ENCODE measurements at regions not wholly inside any gene's neighbourhood (a gene's known extent, or its start where the extent isn't known, plus 50 kb on each side); places are given as distances from the start of the nearest gene placed in this dataset.

GRCh38 chr7:153641199-153641598 lies 411.0 kb upstream of the DPP6 start:
- TF ChIP-seq CTCF (IDR thresholded peaks at IDR 0.05; ENCODE audit: extremely low read depth, low read depth, low read length) = no peak
- Histone ChIP-seq H3K79me2 (ENCODE audit: insufficient read depth, low read length) (no peaks in the 10 kb centered on the region), H4K20me1 (ENCODE audit: insufficient read depth, low read length) (no peaks in the 10 kb centered on the region), H3K4me3 (ENCODE audit: insufficient read depth, low read length) (no peak overlapping the region), H3K36me3 (ENCODE audit: insufficient read depth, low read length) (no peaks in the 10 kb centered on the region), H3K4me2 (ENCODE audit: insufficient read depth, low read length) (no peak overlapping the region), H3K27me3 (ENCODE audit: insufficient read depth, low read length) (no peaks in the 10 kb centered on the region), H2AFZ (ENCODE audit: low read length) (no peak overlapping the region), H3K4me1 (ENCODE audit: insufficient read depth, low read length) (no peaks in the 10 kb centered on the region), H3K9me3 (ENCODE audit: low read depth, low read length) (peaks cover 2% of the 10 kb centered on the region), H3K27ac (ENCODE audit: low read depth, low read length) (no peak overlapping the region)
- no peak for DNase-seq (ENCODE audit: insufficient read length, low spot score, missing footprints)

GRCh38 chr7:153642989-153643388 lies 409.2 kb upstream of the DPP6 start:
- DNase-seq (ENCODE audit: insufficient read length, low spot score, missing footprints) = no peak
- no peak overlapping the region for H3K4me3 ChIP-seq (ENCODE audit: insufficient read depth, low read length)
- no peaks in the 10 kb centered on the region for H4K20me1 ChIP-seq (ENCODE audit: insufficient read depth, low read length)
- no peaks in the 10 kb centered on the region for H3K79me2 ChIP-seq (ENCODE audit: insufficient read depth, low read length)
- no peak for TF ChIP-seq CTCF (IDR thresholded peaks at IDR 0.05; ENCODE audit: extremely low read depth, low read depth, low read length)
- H2AFZ ChIP-seq (ENCODE audit: low read length) = no peak overlapping the region
- H3K36me3 ChIP-seq (ENCODE audit: insufficient read depth, low read length) = no peaks in the 10 kb centered on the region
- H3K9me3 ChIP-seq (ENCODE audit: low read depth, low read length) = no peaks in the 10 kb centered on the region
- H3K4me2 ChIP-seq (ENCODE audit: insufficient read depth, low read length) = no peak overlapping the region
- H3K4me1 ChIP-seq (ENCODE audit: insufficient read depth, low read length) = no peaks in the 10 kb centered on the region
- H3K27ac ChIP-seq (ENCODE audit: low read depth, low read length) = no peak overlapping the region
- H3K27me3 ChIP-seq (ENCODE audit: insufficient read depth, low read length) = no peaks in the 10 kb centered on the region

- Histone ChIP-seq H3K27me3 (ENCODE audit: insufficient read depth, low read length) (no peaks in the 10 kb centered on the region), H3K4me2 (ENCODE audit: insufficient read depth, low read length) (no peak overlapping the region), H3K36me3 (ENCODE audit: insufficient read depth, low read length) (no peaks in the 10 kb centered on the region), H3K4me1 (ENCODE audit: insufficient read depth, low read length) (no peaks in the 10 kb centered on the region), H2AFZ (ENCODE audit: low read length) (no peak overlapping the region), H3K79me2 (ENCODE audit: insufficient read depth, low read length) (no peaks in the 10 kb centered on the region), H3K9me3 (ENCODE audit: low read depth, low read length) (peaks cover 3% of the 10 kb centered on the region), H3K4me3 (ENCODE audit: insufficient read depth, low read length) (no peak overlapping the region), H4K20me1 (ENCODE audit: insufficient read depth, low read length) (no peaks in the 10 kb centered on the region), H3K27ac (ENCODE audit: low read depth, low read length) (no peak overlapping the region)
- no peak for TF ChIP-seq CTCF (IDR thresholded peaks at IDR 0.05; ENCODE audit: extremely low read depth, low read depth, low read length)
- DNase-seq (ENCODE audit: insufficient read length, low spot score, missing footprints) = peak; percentile 6
These were observed 394.9 kb upstream of the DPP6 start for GRCh38 chr7:153657182-153657800.

- H3K79me2 ChIP-seq (ENCODE audit: insufficient read depth, low read length) = no peaks in the 10 kb centered on the region
- no peak overlapping the region for H3K4me3 ChIP-seq (ENCODE audit: insufficient read depth, low read length)
- no peak overlapping the region for H3K27ac ChIP-seq (ENCODE audit: low read depth, low read length)
- H2AFZ ChIP-seq (ENCODE audit: low read length) = no peak overlapping the region
- H3K4me2 ChIP-seq (ENCODE audit: insufficient read depth, low read length) = no peak overlapping the region
- no peak for TF ChIP-seq CTCF (IDR thresholded peaks at IDR 0.05; ENCODE audit: extremely low read depth, low read depth, low read length)
- H3K4me1 ChIP-seq (ENCODE audit: insufficient read depth, low read length) = no peaks in the 10 kb centered on the region
- no peaks in the 10 kb centered on the region for H4K20me1 ChIP-seq (ENCODE audit: insufficient read depth, low read length)
- no peak for DNase-seq (ENCODE audit: insufficient read length, low spot score, missing footprints)
- H3K27me3 ChIP-seq (ENCODE audit: insufficient read depth, low read length) = no peaks in the 10 kb centered on the region
- no peaks in the 10 kb centered on the region for H3K36me3 ChIP-seq (ENCODE audit: insufficient read depth, low read length)
- H3K9me3 ChIP-seq (ENCODE audit: low read depth, low read length) = peaks cover 8% of the 10 kb centered on the region
These were observed 377.1 kb upstream of the DPP6 start for GRCh38 chr7:153675131-153675530.

All from osteoblast (primary cell).